HG03175 (cell line): ENCODE measurements at regions not wholly inside any gene's neighbourhood (a gene's known extent, or its start where the extent isn't known, plus 50 kb on each side); places are given as distances from the start of the nearest gene placed in this dataset.

Experiments used
- ATAC-seq: cut with Tn5 transposase; IDR thresholded peaks from one replicate; pipeline ENCODE4 v1.9.1; 2021; ENCODE audit warnings: mild to moderate bottlenecking, moderate library complexity; ENCODE audit not compliant: unreplicated experiment

DNA sequence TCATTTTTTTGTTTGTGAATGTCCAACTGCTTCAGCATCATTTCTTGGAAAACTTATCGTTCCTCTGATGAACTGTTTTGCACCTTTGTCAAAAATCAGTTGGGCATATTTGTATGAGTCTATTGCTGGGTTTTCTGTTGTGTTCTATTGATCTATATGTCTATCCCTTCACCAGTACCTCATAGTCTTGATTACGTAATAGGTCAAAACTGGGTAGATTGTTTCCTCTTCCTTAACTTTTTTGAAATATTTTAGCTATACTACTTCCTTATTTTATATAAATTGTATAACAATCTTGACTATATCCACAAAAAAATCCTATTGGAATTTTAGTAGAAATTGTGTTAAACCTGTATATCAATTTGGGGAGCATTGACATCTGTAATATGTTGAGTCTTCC, 104.1 kb upstream of the PALS2 start:
- ATAC-seq: no peak

DNA sequence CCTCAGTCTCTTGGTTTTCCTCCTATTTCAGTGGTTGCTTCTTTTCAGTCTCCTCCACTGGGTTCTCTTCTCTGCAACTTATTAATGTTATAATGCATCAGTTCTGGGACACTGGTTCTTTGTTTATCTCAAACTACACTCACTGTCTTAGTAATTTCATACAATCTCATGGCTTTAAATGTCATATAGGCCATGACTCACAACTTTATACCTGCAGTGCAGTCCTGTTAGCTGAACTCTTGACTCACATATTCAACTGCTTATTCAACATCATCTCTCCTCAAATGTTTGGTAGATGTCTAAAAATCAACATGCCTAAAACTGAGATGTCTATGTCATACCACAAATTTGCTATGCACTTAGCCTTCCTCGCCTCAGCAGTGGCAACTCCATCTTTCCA, 101.2 kb upstream of the PALS2 start:
- no peak for ATAC-seq

DNA sequence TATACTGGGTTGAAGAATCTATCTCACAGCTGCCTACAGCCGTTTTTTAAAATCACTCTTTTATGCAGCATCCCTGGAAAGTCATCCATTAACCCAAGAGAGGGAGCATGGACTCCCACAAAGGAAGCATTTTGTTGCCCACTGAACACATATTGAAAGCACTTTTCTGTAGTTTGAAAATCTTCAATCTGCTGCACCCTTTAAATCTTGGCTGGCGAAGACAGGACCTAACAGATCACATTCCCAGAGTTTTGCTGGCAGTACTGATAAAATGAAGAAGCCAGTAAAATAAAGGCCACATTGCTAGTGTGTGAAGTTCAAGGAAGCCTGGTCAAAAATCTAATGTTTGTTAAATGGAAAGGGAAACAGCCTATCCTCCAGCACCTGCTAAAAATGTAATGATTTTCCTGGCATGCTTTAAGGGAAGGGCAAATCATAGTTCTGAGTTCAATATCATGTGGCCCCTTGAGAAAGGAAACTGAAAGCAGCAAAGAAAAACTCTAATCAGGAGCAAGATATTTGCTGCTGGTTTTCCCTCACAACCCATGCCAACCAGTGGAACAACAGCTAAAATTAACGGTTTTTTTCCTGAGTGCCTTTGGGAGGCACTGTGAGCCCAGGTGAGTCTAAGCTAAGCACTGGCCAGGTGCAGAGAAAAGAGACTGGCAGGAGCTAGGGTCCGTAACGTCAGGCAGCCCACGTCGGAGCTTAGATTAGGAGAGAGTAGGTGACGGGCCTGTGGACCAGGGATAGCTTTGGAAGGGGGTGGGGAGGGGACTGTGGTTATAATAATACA, 97.9 kb upstream of the PALS2 start:
- no peak for ATAC-seq

DNA sequence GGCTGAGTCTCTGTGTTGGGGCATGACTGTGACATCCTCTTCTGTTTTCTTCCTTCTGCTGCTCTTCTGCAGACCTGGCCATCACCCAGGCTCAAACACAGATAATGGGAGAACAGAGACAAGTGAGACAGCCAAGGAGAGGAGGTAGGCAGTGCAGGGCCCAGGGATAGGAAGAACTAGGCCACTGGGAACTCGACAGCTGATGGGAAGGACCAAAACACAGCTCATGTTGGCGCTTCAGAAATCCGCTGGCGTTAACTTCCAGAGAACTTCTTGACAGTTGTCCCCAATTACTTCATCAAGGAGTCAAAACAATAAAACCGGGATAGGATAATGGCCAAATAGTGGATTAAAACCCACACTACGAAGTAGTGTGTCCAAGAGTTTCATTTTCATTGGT, 97.0 kb upstream of the PALS2 start:
- no peak for ATAC-seq

DNA sequence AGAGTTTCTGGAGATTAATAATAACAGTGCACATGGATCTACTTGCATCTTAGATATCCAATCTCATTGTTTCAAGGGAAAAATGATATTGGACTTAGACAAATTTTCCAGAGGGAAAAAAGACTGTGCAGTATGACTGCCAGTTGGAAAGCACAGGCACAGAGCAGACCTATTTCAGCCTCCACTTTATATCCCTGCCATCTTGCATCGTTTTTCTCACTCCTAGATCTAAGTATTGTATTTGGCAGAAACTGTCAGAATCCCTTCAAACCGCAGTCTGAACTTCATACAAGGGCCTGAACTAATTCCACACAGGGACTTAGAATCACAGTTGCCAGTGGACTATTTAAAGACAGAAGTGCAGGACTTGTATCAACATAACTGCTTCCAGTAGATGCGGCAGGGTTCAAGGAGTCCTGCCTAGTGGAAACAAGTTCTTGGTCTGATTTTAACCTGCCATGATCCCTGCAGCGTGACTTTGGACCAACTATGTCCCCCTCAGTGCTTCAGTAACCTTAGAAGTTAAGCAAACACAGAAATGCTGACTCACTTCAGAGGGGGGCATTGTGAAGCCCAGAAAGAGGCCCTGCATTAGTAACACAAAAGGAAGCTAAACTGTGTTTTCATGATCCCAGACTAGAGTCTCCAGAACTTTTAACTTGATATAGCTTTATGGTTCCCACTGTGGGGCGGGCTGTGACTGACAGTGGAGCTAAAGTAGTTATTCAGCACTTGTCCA, 95.7 kb upstream of the PALS2 start:
- ATAC-seq: no peak

DNA sequence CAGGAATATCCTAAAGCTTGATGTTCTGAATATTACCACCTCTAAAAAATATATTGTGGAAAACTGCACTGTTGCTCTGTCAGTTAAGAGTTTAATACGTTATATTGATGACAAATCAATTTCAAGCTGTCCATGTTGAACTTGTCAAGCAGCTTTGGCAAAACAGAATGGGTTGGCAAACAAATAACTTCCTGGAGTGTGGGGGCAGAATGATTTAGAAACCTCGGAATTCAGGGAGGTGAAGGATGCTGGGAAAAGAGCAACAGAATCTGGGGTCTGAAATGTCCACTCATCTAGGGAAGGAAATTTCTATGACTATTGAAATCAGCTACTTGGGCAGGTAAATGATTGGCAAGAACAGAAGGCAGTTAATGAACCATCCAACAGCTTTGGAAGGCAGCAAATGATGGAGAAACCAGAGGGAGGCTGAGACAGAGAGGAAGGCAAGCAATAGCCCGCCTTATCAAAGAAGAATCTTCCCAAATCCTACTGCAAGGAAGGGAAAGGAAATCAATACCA, 95.1 kb upstream of the PALS2 start:
- no peak for ATAC-seq

DNA sequence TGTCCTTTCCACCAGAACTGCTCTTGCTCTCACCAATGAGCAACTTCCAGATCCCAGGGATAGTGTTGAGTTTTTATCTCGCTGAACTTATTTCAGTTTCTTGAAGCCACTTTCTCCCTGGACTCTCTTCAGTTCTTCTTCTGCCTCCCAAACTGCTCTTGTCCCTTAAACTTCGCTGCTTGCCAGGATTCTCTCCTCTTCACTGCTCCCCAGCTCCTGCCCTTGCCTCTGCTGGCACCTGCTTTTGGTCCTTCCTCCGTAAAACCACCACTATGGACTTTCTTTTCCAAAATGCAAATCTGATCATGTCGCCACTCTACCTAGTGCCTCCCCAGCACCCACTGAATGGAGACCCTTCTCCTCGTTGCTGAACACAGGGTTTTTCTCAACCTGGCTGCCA, 92.8 kb upstream of the PALS2 start:
- no peak for ATAC-seq

DNA sequence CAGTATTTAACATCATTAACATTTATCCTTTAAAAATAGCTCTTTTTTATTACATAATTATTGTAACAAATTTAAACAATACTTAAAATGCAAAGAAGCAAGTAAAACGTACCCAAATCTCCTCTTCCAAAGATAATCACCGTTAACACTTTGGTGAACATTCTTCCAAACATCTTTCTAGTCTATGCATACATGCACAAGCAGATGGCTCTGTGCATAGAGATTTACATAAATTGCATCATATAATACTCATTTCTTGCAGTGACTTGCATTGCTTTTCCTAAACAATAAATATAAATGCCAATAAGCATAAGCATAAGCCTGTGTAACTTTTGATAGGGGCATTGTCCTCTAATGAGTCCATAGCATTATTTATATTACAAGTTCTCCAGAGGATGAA, 89.4 kb upstream of the PALS2 start:
- ATAC-seq: no peak

DNA sequence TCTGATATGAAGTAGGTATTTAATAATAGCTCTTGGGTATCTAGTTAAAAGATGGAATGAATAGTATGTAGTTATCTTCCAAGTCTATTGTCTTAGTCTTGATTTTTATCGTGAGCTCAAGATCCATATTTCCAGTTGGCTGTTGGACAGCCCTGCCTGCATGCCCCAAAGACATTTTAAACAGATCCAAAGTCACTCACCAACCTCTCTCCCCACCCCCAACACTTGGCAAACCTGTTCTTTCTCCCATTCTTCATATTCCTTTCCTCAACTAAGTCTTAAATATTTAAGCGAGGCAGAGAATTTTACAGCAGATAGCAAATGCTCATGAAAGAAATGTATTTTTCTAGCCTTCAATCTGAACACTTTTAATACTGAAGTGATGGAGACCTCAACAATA, 80.7 kb upstream of the PALS2 start:
- ATAC-seq: no peak

DNA sequence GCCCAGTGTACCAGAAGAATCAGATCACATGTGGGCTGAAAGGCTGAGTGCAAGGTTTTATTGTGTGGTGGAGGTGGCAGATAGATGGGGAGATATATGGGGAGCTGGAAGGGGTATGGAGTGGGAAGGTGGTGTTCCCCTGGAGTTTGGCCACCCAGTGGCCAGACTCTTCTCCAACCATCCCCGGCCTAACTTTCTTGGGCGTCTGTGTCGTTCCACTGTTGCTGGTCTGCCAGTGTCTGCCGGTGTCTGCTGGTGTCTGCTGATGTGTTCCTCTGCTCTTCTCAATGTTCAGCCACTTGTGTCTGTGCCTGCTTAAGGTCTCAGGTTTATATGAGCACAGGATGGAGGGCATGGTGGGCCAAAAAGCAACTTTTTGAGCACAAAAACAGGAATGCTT, 78.4 kb upstream of the PALS2 start:
- ATAC-seq: no peak

DNA sequence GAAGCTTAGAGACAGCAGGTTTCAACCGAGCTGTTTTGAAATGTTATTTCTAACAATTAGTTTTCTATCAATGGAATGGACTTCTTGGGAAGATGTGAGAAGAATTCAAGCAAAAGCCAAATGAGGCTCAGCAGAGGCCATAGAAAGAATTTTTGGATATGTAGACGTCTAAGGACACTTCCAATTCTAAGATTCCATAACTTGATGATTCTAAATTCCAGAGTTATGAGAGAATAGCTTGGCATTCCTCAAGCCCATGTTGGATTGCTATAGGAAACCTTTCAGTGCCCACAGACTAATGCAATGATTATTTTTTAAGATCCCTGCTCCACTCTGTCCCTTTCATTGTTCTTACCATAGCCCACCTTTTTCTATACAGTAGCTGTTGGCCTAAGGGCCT, 77.2 kb upstream of the PALS2 start:
- no peak for ATAC-seq

DNA sequence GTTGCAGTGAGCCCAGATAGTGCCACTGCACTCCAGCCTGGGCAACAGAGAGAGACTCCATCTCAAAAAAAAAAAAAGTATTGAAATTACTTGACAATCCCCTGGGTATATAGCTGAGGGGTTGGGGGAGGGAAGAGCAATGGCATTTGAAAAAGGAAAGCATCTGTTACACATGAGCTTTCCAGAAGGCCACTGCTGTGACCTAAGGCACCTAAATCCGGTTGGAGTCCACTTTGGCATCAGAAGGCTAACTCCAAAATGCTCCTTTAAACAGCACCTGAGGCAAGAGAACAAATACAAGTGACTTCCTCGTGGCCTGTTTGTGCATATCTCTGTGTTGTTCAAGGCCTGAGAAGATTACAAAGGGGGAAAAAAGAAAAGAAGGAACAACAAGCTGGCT, 74.8 kb upstream of the PALS2 start:
- no peak for ATAC-seq

DNA sequence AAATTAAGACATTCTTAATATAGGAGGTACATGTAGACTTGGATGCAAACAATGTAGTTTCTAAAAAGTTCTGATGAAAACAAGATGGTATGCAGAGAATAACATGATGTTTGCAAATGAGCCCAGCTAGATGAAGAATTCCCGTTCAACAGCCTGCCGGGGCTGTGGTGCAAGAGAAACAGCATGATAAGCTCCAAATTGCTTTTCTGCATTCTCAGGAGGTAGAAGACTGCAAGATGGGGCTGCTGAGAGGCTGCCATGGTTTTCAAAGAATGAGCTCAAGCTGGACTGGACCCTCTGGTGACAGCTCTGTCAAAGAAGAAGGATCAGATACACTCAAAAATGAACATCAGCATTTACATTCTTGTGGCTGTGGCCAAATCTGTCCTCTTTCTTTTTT, 73.4 kb upstream of the PALS2 start:
- ATAC-seq: no peak

DNA sequence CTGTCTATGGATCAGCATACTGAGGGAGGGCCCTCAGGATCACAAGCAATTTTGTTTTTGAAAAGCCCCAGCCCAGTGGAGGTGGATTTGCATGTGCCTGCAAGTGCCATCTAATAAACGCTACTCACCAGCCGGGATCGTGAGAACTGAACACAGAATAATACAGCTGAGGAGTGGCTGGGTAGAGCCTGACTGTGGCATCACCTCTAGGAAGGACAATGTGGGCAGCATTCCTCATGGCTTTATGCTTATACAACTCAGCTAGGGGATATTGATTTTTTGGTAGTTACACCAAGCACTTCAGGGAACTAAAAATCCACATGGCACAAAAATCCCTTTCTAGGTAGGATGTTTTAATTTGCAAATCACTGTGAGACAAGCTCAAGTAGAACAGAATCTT, 72.7 kb upstream of the PALS2 start:
- ATAC-seq: no peak

DNA sequence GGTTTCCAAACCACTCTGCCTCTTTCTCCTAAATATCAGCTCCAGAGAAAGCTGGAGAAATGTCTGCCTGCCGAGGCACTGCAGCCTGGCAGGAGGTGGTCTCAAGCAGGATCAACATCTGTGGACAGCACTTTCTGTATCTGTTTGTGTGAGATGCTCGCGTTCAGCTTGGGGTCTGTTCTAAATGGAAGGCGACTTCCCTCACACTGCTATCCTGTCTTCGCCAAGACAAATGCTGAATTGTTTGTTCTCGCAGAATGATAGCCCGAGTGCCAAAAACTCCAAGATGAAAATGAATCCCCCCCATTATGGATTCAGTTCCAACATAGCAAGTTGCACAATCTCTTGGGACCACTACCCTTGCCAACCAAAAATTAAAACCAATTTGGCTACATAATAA, 72.2 kb upstream of the PALS2 start:
- ATAC-seq: no peak

DNA sequence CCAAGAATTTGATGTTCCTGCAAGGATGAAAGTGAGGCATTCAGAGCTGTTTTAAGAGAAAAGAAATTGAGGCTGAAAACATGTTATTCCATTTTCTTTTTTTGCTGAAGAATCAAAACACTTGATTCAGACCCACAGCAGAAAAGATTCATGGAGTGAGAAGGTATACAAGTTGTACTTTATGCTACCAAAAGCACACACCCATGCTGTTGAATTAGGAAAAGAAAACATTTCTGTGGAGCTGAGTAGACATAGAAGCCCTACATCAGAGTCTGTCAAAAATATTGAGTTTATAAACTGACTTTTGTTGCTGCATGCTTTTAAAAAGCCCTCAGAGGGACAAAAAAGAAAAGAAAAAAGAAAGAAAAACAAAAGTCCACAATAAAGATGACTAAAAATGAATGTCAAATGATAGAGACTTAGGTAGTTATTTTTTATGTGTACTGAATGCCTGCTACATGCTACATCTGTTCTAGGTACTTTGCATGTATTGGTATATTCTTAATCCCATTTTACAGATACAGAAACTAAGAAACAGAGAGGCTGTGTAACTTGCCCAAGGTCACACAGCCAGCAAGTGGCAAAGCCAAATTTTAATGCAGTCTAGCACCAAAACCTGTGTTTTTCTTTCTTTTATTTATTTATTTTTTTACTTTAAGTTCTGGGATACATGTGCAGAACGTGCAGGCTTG, 71.7 kb upstream of the PALS2 start:
- ATAC-seq: no peak

DNA sequence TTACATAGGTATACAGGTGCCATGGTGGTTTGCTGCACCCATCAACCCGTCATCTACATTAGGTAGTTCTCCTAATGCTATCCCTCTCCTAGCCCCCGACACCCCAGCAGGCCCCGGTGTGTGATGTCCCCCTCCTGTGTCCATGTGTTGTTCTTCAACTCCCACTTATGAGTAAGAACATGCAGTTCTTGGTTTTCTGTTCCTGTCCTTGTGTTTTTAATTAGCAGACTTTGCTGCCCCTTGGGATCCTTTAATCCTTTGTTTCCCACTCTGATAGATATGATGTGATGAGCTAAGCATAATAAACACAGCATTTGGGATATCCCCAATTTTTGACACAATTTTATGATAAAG, 71.1 kb upstream of the PALS2 start:
- ATAC-seq: no peak

DNA sequence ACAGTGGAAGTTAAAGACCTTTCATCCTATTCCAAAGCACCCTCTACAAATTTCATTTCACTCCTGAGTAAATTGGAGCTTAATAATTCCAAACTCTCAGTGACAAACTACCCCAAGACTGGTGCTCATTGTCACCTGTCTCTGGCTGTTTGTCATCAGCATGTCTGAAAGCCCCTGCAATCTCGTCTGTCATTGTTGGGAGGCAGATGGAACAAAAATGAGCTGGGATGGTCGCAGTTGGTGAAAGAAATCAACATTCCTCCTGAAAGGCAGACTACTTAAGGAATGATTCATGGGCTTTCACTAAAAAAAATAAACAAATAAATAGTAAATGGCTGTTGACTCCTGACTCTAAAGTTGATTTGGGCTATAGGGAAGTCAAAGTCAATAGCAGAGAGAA, 69.7 kb upstream of the PALS2 start:
- no peak for ATAC-seq

DNA sequence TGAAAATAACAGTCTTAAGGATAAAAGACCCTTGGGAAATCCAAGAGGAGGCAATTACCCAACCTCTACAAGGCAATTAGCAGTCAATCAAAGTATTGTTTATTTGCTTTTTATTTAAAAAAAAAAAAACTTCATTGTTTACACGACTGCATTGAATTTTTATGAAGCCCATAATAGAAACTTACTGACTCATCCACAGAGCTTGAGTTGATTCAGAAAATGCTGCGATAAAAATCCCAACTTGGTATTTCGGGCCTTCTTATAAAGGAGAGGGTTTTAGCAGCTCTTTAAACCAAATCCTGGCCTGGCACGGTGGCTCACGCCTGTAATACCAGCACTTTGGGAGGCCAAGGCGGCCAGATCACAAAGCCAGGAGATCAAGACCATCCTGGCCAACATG, 69.2 kb upstream of the PALS2 start:
- no peak for ATAC-seq

DNA sequence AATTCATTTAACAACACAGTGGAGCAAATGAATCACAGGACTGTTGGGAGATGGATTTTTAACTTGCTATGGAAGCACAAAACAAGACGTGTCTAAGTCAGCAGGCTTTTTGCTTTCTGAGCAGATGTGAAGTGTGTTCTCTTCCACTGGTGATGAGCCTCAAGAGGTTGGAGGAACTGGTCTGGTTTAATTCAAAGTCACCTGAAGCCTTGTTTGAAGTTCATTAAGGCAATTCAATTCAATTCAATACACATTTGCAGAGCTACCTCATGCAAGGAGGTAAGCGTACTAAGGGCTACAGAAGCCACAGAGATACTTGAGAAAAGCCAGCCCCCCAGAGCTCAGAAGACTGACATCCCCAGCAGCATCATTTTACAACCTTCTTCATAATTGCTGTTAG, 68.4 kb upstream of the PALS2 start:
- no peak for ATAC-seq

DNA sequence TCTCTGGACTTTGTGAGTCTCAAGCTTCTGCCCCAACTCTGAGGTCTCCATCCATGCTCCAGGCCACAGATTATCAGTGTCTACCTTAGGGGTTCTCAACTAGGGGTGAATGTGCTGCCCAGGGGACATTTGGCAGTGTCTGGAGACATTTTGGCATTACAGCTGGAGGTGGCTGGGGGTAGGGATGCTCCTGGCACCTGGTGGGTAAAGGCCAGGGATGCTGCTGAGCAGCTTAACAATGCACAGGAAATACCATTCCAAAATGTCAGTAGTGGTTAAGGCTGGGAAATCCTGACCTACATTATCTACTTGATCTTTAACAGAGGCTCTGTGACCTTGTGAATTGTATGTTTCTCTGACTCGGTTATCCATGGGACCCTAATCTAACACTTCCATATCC, 67.3 kb upstream of the PALS2 start:
- ATAC-seq: no peak

DNA sequence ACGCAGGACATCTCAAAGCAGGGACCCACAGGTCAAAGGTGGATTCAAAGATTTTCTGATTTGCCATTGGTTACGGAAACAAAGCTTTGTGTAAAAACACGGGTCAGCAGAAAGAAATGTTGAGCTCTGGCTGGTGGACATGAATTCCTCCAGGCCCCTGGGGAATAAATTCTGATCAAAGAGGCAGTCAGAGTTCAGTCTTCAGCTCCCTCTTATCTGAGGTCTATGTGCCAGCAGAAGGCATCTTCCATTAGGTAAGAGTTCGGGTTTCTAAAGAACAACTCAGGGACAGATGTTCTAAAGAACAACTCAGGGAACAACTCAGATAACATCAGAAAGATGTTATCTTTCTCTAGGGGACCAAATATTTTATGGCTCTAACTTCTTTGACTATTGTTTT, 64.9 kb upstream of the PALS2 start:
- ATAC-seq: no peak
